ENCODE measurements at regions not wholly inside any gene's neighbourhood (a gene's known extent, or its start where the extent isn't known, plus 50 kb on each side); places are given as distances from the start of the nearest gene placed in this dataset.

DNA sequence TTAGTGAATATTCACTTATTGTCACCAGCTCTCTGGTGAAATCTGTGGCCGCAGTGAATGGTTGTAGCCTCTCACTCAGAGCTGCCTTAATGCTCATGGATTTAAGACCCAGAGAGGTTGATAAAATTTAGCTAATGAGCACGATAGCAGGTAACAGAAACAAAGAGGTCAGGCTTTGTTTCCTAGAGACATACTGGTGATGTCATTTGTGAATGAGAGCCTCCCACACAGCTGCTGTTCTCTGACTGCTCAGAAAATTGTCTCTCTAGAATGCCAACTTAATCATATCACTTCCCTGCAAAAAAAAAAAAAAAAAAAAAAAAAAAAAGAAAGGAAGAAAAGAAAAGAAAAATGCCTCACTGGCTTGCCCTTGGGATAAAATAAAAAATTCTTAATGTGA, 411.7 kb upstream of the MYT1L start:
- Mint-ChIP-seq H3K4me3 (no peak overlapping the region), H3K9me3 (peaks cover 12% of the 10 kb centered on the region), H3K4me1 (no peaks in the 10 kb centered on the region), H3K27me3 (peaks cover 10% of the 10 kb centered on the region), H3K27ac (no peak overlapping the region), H3K36me3 (ENCODE audit: low read depth) (no peaks in the 10 kb centered on the region)
- ATAC-seq (replicated peaks), result no peak

DNA sequence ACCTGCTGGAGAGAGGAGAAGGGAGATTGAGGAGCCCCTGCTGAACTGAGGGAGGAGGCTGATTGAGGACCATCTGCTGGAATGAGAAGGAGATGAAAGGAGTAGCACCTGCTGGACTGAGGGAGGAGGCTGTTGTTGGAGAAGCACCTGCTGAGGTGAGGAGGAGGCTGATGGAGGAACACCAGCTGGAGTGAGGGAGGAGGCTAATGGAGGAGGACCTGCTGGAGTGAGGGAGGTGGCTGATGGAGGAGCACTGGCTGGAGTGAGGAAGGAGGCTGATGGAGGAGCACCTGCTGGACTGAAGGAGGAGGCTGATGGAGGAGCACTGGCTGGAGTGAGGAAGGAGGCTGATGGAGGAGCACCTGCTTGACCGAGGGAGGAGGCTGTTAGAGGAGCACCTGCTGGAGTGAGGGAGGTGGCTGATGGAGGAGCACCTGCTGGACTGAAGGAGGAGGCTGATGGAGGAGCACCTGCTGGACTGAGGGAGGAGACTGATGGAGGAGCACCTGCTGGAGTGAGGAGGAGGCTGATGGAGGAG, 409.2 kb upstream of the MYT1L start:
- H3K9me3 Mint-ChIP-seq, result peaks cover 12% of the 10 kb centered on the region
- H3K36me3 Mint-ChIP-seq (ENCODE audit: low read depth), result no peaks in the 10 kb centered on the region
- H3K4me1 Mint-ChIP-seq, result no peaks in the 10 kb centered on the region
- H3K27ac Mint-ChIP-seq, result no peak overlapping the region
- ATAC-seq (replicated peaks), result no peak
- peaks cover 10% of the 10 kb centered on the region for H3K27me3 Mint-ChIP-seq
- no peak overlapping the region for H3K4me3 Mint-ChIP-seq

DNA sequence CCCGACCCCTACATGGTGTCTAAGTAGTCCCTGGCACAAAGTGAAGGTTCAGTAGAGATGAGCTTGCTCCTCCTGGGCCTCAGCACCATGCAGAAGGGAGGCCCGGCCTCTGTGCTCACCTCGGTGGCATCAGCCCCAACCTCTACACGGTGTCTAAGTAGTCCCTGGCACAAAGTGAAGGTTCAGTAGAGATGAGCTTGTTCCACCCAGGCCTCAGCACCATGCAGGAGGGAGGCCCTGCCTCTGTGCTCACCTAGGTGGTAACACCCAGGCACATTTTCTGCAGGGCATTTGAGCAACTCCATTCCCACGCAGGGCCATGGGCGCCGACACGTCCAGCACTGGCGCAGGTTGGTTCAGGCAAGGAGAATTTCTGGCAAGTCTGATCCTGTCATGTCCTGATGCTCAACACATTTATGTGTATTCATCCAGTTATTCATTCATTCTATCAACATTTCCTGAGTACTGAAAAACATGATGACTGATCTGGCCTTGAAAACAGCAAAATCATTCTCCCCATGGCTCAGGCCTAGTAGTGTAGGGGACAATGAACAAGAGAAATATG, 408.2 kb upstream of the MYT1L start:
- H3K27me3 Mint-ChIP-seq, result peaks cover 13% of the 10 kb centered on the region
- no peak for ATAC-seq (replicated peaks)
- H3K27ac Mint-ChIP-seq, result no peak overlapping the region
- no peaks in the 10 kb centered on the region for H3K4me1 Mint-ChIP-seq
- peaks cover 12% of the 10 kb centered on the region for H3K9me3 Mint-ChIP-seq
- H3K4me3 Mint-ChIP-seq, result no peak overlapping the region
- H3K36me3 Mint-ChIP-seq (ENCODE audit: low read depth), result no peaks in the 10 kb centered on the region

GRCh38 chr2:2738684-2739083, 407.6 kb upstream of the MYT1L start:
- H3K9me3 Mint-ChIP-seq, result peaks cover 12% of the 10 kb centered on the region
- no peak overlapping the region for H3K27ac Mint-ChIP-seq
- no peaks in the 10 kb centered on the region for H3K4me1 Mint-ChIP-seq
- ATAC-seq (replicated peaks), result no peak
- no peaks in the 10 kb centered on the region for H3K36me3 Mint-ChIP-seq (ENCODE audit: low read depth)
- H3K27me3 Mint-ChIP-seq, result peaks cover 13% of the 10 kb centered on the region
- no peak overlapping the region for H3K4me3 Mint-ChIP-seq

DNA sequence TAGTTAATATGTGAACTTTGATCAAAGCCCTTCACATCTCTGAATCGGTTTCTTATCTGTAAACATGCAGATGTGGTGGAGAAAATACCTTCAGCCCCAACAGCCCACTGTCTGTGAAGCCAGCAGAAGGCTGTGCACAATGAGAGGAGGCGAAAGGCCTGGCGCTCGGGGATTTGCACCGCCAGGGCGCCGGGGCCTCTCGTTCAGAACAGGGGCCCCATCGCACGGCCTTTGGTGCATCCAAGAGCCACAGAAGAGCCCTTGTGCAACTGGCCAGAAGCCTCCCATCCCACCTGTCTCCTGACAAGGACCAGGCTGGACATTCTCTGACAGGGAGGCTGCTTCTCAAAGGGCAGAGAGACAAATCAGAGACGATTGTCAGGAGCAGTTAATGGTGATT, 407.2 kb upstream of the MYT1L start:
- no peaks in the 10 kb centered on the region for H3K4me1 Mint-ChIP-seq
- no peak overlapping the region for H3K27ac Mint-ChIP-seq
- H3K27me3 Mint-ChIP-seq, result peaks cover 13% of the 10 kb centered on the region
- peaks cover 12% of the 10 kb centered on the region for H3K9me3 Mint-ChIP-seq
- no peaks in the 10 kb centered on the region for H3K36me3 Mint-ChIP-seq (ENCODE audit: low read depth)
- no peak for ATAC-seq (replicated peaks)
- H3K4me3 Mint-ChIP-seq, result no peak overlapping the region

DNA sequence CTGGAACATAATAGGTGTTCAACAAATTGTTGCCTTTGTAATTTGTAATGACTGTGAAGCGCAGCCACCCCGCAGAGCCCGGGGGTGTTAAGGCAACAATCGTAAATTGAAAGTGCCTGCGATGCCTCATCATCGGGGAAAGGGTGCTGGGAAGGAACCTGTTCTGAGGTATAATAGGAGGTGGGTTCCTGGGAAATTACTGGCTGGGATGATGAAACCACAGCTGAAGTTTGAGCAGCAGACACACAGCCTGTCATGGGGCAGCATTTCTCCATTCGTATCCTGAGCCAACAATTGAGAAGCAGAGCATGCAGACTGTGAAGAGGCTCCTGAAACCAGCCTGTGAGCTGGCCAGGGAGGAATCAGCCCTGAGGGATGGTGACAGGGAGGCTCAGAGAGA, 404.0 kb upstream of the MYT1L start:
- no peaks in the 10 kb centered on the region for H3K36me3 Mint-ChIP-seq (ENCODE audit: low read depth)
- H3K27ac Mint-ChIP-seq, result no peak overlapping the region
- no peak overlapping the region for H3K4me3 Mint-ChIP-seq
- no peak for ATAC-seq (replicated peaks)
- peaks cover 8% of the 10 kb centered on the region for H3K27me3 Mint-ChIP-seq
- H3K9me3 Mint-ChIP-seq, result peaks cover 6% of the 10 kb centered on the region
- no peaks in the 10 kb centered on the region for H3K4me1 Mint-ChIP-seq

DNA sequence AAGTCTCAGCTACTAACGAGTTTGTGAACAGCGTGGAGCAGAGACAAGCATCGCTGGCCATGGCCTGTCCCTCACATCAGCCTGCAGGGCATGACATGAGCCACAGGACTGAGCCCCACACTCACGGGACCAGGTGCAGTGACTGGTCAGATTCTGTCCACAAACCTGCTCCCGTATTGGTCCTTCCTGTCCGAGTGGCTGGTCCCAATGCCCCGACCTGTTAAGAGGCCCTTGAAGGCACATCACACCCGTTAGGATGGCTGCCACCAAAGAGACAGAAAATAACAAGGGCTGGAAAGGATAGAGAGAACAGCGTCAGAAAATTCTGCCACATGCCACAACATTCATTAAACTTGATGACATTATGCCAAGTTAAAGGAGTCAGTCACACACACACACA, 403.2 kb upstream of the MYT1L start:
- ATAC-seq (replicated peaks), result no peak
- peaks cover 3% of the 10 kb centered on the region for H3K27me3 Mint-ChIP-seq
- no peaks in the 10 kb centered on the region for H3K36me3 Mint-ChIP-seq (ENCODE audit: low read depth)
- no peak overlapping the region for H3K4me3 Mint-ChIP-seq
- H3K27ac Mint-ChIP-seq, result no peak overlapping the region
- H3K9me3 Mint-ChIP-seq, result no peaks in the 10 kb centered on the region
- no peaks in the 10 kb centered on the region for H3K4me1 Mint-ChIP-seq

- H3K4me1 Mint-ChIP-seq, result no peaks in the 10 kb centered on the region
- no peaks in the 10 kb centered on the region for H3K9me3 Mint-ChIP-seq
- no peak overlapping the region for H3K4me3 Mint-ChIP-seq
- no peak overlapping the region for H3K27ac Mint-ChIP-seq
- peaks cover 3% of the 10 kb centered on the region for H3K27me3 Mint-ChIP-seq
- no peak for ATAC-seq (replicated peaks)
- no peaks in the 10 kb centered on the region for H3K36me3 Mint-ChIP-seq (ENCODE audit: low read depth)
These were observed 402.7 kb upstream of the MYT1L start for GRCh38 chr2:2733818-2734217.

DNA sequence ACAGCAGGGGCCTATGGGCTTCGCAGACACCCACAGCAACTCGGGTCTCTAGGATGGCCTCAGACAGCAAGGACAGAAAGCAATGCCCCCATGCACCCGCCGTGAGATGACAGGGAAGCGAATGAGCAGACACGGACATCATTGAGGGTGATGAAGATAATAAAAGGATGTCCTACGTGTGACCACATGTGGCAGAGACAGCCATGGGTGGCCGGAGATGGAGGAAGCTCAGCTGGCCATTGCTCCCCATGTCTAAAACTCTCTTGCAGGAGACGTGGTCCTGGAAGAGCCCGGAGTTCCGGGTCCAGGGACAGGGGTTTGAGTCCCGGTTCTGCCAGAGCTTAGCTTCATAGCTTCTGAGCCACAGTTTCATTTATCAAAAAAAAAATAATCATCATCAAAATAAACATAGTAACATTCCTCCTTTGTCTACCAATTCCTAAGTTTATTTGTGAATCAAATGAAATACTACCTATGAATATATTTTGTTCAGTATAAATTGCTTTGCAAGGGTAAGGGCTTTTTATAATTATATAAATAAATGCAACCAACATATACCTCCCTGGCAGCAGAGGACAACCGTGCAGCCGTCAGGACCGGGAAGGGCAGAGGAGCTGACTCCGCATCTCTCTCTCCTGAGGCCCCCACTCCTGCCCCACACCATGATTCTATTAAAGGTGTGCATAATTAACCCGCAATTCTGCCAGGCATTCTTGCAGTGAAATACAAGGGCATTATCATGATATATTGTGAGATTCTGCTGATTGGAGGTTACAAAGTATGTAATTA, 401.4 kb upstream of the MYT1L start:
- H3K4me3 Mint-ChIP-seq, result no peak overlapping the region
- H3K4me1 Mint-ChIP-seq, result no peaks in the 10 kb centered on the region
- H3K27ac Mint-ChIP-seq, result no peak overlapping the region
- H3K27me3 Mint-ChIP-seq, result peaks cover 6% of the 10 kb centered on the region
- no peaks in the 10 kb centered on the region for H3K9me3 Mint-ChIP-seq
- H3K36me3 Mint-ChIP-seq (ENCODE audit: low read depth), result no peaks in the 10 kb centered on the region
- ATAC-seq (replicated peaks), result no peak

DNA sequence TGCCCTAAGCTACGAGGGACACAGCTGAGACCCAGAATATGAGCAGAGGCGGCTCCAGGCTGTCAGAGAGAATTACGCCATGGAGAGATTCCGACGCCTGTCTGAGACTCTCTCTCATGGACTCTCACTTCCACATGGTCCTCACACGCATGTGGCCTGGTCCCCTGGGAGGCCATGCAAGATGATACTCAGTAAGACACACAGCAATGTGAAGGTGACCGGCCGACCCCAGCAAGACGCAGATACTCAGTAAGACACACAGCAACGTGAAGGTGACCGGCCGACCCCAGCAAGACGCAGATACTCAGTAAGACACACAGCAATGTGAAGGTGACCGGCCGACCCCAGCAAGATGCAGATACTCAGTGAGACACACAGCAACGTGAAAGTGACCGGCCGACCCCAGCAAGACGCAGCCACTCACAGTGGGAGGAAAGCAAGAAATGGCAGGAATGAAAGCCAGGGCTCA, 400.8 kb upstream of the MYT1L start:
- Mint-ChIP-seq H3K36me3 (ENCODE audit: low read depth) (no peaks in the 10 kb centered on the region), H3K27me3 (peaks cover 6% of the 10 kb centered on the region), H3K9me3 (no peaks in the 10 kb centered on the region), H3K4me3 (no peak overlapping the region), H3K27ac (no peak overlapping the region), H3K4me1 (no peaks in the 10 kb centered on the region)
- no peak for ATAC-seq (replicated peaks)

DNA sequence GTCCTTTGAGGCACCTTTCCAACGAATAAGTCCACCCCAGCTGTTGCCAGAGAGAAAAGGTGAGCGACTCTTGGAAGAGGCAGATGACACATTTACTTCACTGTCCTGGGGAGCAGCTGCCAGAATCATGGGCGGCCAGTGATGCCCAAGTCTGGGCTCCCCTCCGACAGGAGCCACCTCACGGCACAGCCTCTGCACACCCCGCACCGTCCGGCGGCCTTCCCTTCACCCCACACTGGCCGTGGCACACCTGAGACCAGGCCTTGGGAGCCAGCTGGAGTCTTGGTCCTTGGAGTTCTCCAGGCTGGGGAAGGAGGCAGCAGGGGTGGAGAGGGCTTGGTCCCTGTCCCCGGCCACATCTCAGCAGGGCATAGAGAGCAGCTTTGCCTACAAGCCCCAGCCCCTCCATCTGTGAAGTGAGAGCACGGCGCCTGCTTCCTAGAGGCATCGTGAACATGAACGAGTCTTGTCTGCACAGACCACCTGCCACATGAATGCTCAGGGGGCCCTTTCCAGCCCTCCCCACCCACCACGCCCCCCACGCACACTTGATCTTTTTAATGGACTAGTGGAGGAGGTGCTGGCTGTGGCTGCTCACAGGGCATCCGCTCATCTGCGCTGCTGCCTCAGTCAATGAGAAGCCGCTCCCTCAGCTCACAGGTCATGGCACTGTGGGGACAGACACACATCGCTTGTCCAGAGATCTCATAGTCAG, 400.2 kb upstream of the MYT1L start:
- H3K4me1 Mint-ChIP-seq, result no peaks in the 10 kb centered on the region
- no peaks in the 10 kb centered on the region for H3K9me3 Mint-ChIP-seq
- H3K36me3 Mint-ChIP-seq (ENCODE audit: low read depth), result no peaks in the 10 kb centered on the region
- peaks cover 6% of the 10 kb centered on the region for H3K27me3 Mint-ChIP-seq
- no peak overlapping the region for H3K4me3 Mint-ChIP-seq
- H3K27ac Mint-ChIP-seq, result no peak overlapping the region
- no peak for ATAC-seq (replicated peaks)

GRCh38 chr2:2730301-2730833, 399.3 kb upstream of the MYT1L start:
- Mint-ChIP-seq H3K36me3 (ENCODE audit: low read depth) (no peaks in the 10 kb centered on the region), H3K27me3 (peaks cover 6% of the 10 kb centered on the region), H3K9me3 (no peaks in the 10 kb centered on the region), H3K4me3 (no peak overlapping the region), H3K4me1 (no peaks in the 10 kb centered on the region), H3K27ac (no peak overlapping the region)
- ATAC-seq (replicated peaks), result no peak

- Mint-ChIP-seq H3K36me3 (ENCODE audit: low read depth) (no peaks in the 10 kb centered on the region), H3K9me3 (no peaks in the 10 kb centered on the region), H3K27ac (no peak overlapping the region), H3K27me3 (peaks cover 3% of the 10 kb centered on the region), H3K4me3 (no peak overlapping the region), H3K4me1 (no peaks in the 10 kb centered on the region)
- no peak for ATAC-seq (replicated peaks)
These were observed 398.2 kb upstream of the MYT1L start for GRCh38 chr2:2729246-2729645.

GRCh38 chr2:2728635-2729034, 397.6 kb upstream of the MYT1L start:
- no peak overlapping the region for H3K27ac Mint-ChIP-seq
- no peak for ATAC-seq (replicated peaks)
- H3K4me1 Mint-ChIP-seq, result no peaks in the 10 kb centered on the region
- no peaks in the 10 kb centered on the region for H3K36me3 Mint-ChIP-seq (ENCODE audit: low read depth)
- no peak overlapping the region for H3K4me3 Mint-ChIP-seq
- H3K27me3 Mint-ChIP-seq, result peaks cover 3% of the 10 kb centered on the region
- no peaks in the 10 kb centered on the region for H3K9me3 Mint-ChIP-seq

Measured in activated T-helper 17 cell treated with anti-CD3 and anti-CD28 coated beads, Interleukin-2, amount 50 U/mL, for 72 hours (primary cell).